ENCODE measurements at regions not wholly inside any gene's neighbourhood (a gene's known extent, or its start where the extent isn't known, plus 50 kb on each side); places are given as distances from the start of the nearest gene placed in this dataset.
"Not testable (repeated sequence)": the region's sequence is repeated elsewhere in the genome, so short reads cannot be mapped to it uniquely, and the experiment has no call there.

GRCh38 chr17:71632328-71632727, 488.5 kb upstream of the SOX9 start:
- Histone ChIP-seq H3K9me3 (ENCODE audit: control insufficient read depth in 2 of 2, low read length in 2 of 2) (no peaks in the 10 kb centered on the region), H3K4me3 (ENCODE audit: low read depth, low read length) (no peak overlapping the region), H3K27me3 (ENCODE audit: control insufficient read depth, insufficient read depth, low read length) (no peaks in the 10 kb centered on the region), H3K4me1 (ENCODE audit: control insufficient read depth, insufficient read depth, low read length, poor library complexity, severe bottlenecking) (no peaks in the 10 kb centered on the region), H3K36me3 (ENCODE audit: control insufficient read depth, insufficient read depth, low read length) (no peaks in the 10 kb centered on the region), H3K27ac (ENCODE audit: insufficient read depth, low read length, poor library complexity, severe bottlenecking) (no peak overlapping the region)
- peaks cover 0 to 6% (median 2%) of the 10 kb centered on the region in 7 donors for H3K9me3 Mint-ChIP-seq
- H3K27me3 Mint-ChIP-seq, result no peaks in the 10 kb centered on the region
- no peak overlapping the region for H3K27ac Mint-ChIP-seq
- ATAC-seq (ENCODE audit: low read depth in 2 of 2) (no peak), DNase-seq (no peak)
- no peak overlapping the region for H3K4me3 Mint-ChIP-seq
- no peaks in the 10 kb centered on the region for H3K36me3 Mint-ChIP-seq
- H3K4me1 Mint-ChIP-seq, result no peaks in the 10 kb centered on the region

- Mint-ChIP-seq H3K36me3 (no peaks in the 10 kb centered on the region), H3K27me3 (no peaks in the 10 kb centered on the region), H3K27ac (no peak overlapping the region), H3K4me1 (no peaks in the 10 kb centered on the region), H3K4me3 (no peak overlapping the region), H3K9me3 (peaks cover 0 to 8% (median 2%) of the 10 kb centered on the region in 7 donors)
- Histone ChIP-seq H3K4me1 (ENCODE audit: control insufficient read depth, insufficient read depth, low read length, poor library complexity, severe bottlenecking) (no peaks in the 10 kb centered on the region), H3K27me3 (ENCODE audit: control insufficient read depth, insufficient read depth, low read length) (no peaks in the 10 kb centered on the region), H3K9me3 (ENCODE audit: control insufficient read depth in 2 of 2, low read length in 2 of 2) (no peaks in the 10 kb centered on the region), H3K27ac (ENCODE audit: insufficient read depth, low read length, poor library complexity, severe bottlenecking) (no peak overlapping the region), H3K36me3 (ENCODE audit: control insufficient read depth, insufficient read depth, low read length) (no peaks in the 10 kb centered on the region), H3K4me3 (ENCODE audit: low read depth, low read length) (no peak overlapping the region)
- DNase-seq, result no peak
- no peak for ATAC-seq (ENCODE audit: low read depth in 2 of 2)
Measured at GRCh38 chr17:71633391-71633849, 487.4 kb upstream of the SOX9 start.

- no peaks in the 10 kb centered on the region for H3K36me3 ChIP-seq (ENCODE audit: control insufficient read depth, insufficient read depth, low read length)
- H3K4me1 ChIP-seq (ENCODE audit: control insufficient read depth, insufficient read depth, low read length, poor library complexity, severe bottlenecking), result no peaks in the 10 kb centered on the region
- no peaks in the 10 kb centered on the region for H3K36me3 Mint-ChIP-seq
- no peak overlapping the region for H3K27ac ChIP-seq (ENCODE audit: insufficient read depth, low read length, poor library complexity, severe bottlenecking)
- H3K27me3 ChIP-seq (ENCODE audit: control insufficient read depth, insufficient read depth, low read length), result no peaks in the 10 kb centered on the region
- no peaks in the 10 kb centered on the region for H3K4me1 Mint-ChIP-seq
- no peak overlapping the region for H3K4me3 ChIP-seq (ENCODE audit: low read depth, low read length)
- no peak overlapping the region for H3K4me3 Mint-ChIP-seq
- ATAC-seq (ENCODE audit: low read depth in 2 of 2), result no peak
- H3K27me3 Mint-ChIP-seq, result no peaks in the 10 kb centered on the region
- no peak for DNase-seq
- H3K9me3 Mint-ChIP-seq, result peaks cover 0 to 12% (median 5%) of the 10 kb centered on the region in 7 donors
- H3K27ac Mint-ChIP-seq, result no peak overlapping the region
- H3K9me3 ChIP-seq (ENCODE audit: control insufficient read depth in 2 of 2, low read length in 2 of 2), result no peaks in the 10 kb centered on the region
Measured at GRCh38 chr17:71634376-71634775, 486.4 kb upstream of the SOX9 start.

- ATAC-seq (ENCODE audit: low read depth in 2 of 2) (no peak), DNase-seq (no peak)
- Histone ChIP-seq H3K27ac (ENCODE audit: insufficient read depth, low read length, poor library complexity, severe bottlenecking) (no peak overlapping the region), H3K27me3 (ENCODE audit: control insufficient read depth, insufficient read depth, low read length) (no peaks in the 10 kb centered on the region), H3K4me1 (ENCODE audit: control insufficient read depth, insufficient read depth, low read length, poor library complexity, severe bottlenecking) (no peaks in the 10 kb centered on the region), H3K9me3 (ENCODE audit: control insufficient read depth in 2 of 2, low read length in 2 of 2) (no peaks in the 10 kb centered on the region), H3K4me3 (ENCODE audit: low read depth, low read length) (no peak overlapping the region), H3K36me3 (ENCODE audit: control insufficient read depth, insufficient read depth, low read length) (no peaks in the 10 kb centered on the region)
- H3K9me3 Mint-ChIP-seq, result peaks cover 0 to 12% (median 5%) of the 10 kb centered on the region in 7 donors
- no peaks in the 10 kb centered on the region for H3K4me1 Mint-ChIP-seq
- H3K27me3 Mint-ChIP-seq, result no peaks in the 10 kb centered on the region
- H3K36me3 Mint-ChIP-seq, result no peaks in the 10 kb centered on the region
- no peak overlapping the region for H3K27ac Mint-ChIP-seq
- H3K4me3 Mint-ChIP-seq, result no peak overlapping the region
Measured at GRCh38 chr17:71635187-71635586, 485.6 kb upstream of the SOX9 start.

- no peak for ATAC-seq (ENCODE audit: low read depth in 2 of 2)
- no peaks in the 10 kb centered on the region for H3K4me1 ChIP-seq (ENCODE audit: control insufficient read depth, insufficient read depth, low read length, poor library complexity, severe bottlenecking)
Measured at GRCh38 chr17:71636644-71637043, 484.2 kb upstream of the SOX9 start.

GRCh38 chr17:71638668-71639067, 482.2 kb upstream of the SOX9 start:
- H3K27me3 Mint-ChIP-seq, result no peaks in the 10 kb centered on the region
- peaks cover 0 to 13% (median 10%) of the 10 kb centered on the region in 7 donors for H3K9me3 Mint-ChIP-seq
- Histone ChIP-seq H3K36me3 (ENCODE audit: control insufficient read depth, insufficient read depth, low read length) (no peaks in the 10 kb centered on the region), H3K27ac (ENCODE audit: insufficient read depth, low read length, poor library complexity, severe bottlenecking) (no peak overlapping the region), H3K4me3 (ENCODE audit: low read depth, low read length) (no peak overlapping the region), H3K4me1 (ENCODE audit: control insufficient read depth, insufficient read depth, low read length, poor library complexity, severe bottlenecking) (no peaks in the 10 kb centered on the region), H3K27me3 (ENCODE audit: control insufficient read depth, insufficient read depth, low read length) (no peaks in the 10 kb centered on the region), H3K9me3 (ENCODE audit: control insufficient read depth in 2 of 2, low read length in 2 of 2) (no peaks in the 10 kb centered on the region)
- H3K4me1 Mint-ChIP-seq, result no peaks in the 10 kb centered on the region
- H3K27ac Mint-ChIP-seq, result no peak overlapping the region
- DNase-seq, result no peak
- H3K36me3 Mint-ChIP-seq, result no peaks in the 10 kb centered on the region
- no peak for ATAC-seq (ENCODE audit: low read depth in 2 of 2)
- H3K4me3 Mint-ChIP-seq, result no peak overlapping the region

More at GRCh38 chr17:71636644-71637043, 484.2 kb upstream of the SOX9 start:
- no peaks in the 10 kb centered on the region for H3K36me3 ChIP-seq (ENCODE audit: control insufficient read depth, insufficient read depth, low read length)
- no peaks in the 10 kb centered on the region for H3K27me3 Mint-ChIP-seq
- DNase-seq, result no peak
- no peaks in the 10 kb centered on the region for H3K36me3 Mint-ChIP-seq
- H3K27ac ChIP-seq (ENCODE audit: insufficient read depth, low read length, poor library complexity, severe bottlenecking), result no peak overlapping the region
- H3K9me3 Mint-ChIP-seq, result peaks cover 0 to 12% (median 10%) of the 10 kb centered on the region in 7 donors
- H3K27me3 ChIP-seq (ENCODE audit: control insufficient read depth, insufficient read depth, low read length), result no peaks in the 10 kb centered on the region
- H3K9me3 ChIP-seq (ENCODE audit: control insufficient read depth in 2 of 2, low read length in 2 of 2), result no peaks in the 10 kb centered on the region
- no peak overlapping the region for H3K27ac Mint-ChIP-seq
- no peak overlapping the region for H3K4me3 Mint-ChIP-seq
- H3K4me1 Mint-ChIP-seq, result no peaks in the 10 kb centered on the region
- no peak overlapping the region for H3K4me3 ChIP-seq (ENCODE audit: low read depth, low read length)

GRCh38 chr17:71639865-71640264, 481.0 kb upstream of the SOX9 start:
- H3K36me3 Mint-ChIP-seq, result no peaks in the 10 kb centered on the region

GRCh38 chr17:71646890-71647289, 473.9 kb upstream of the SOX9 start:
- H3K4me1 Mint-ChIP-seq, result not testable (repeated sequence)

More at GRCh38 chr17:71639865-71640264, 481.0 kb upstream of the SOX9 start:
- no peaks in the 10 kb centered on the region for H3K27me3 Mint-ChIP-seq
- H3K36me3 ChIP-seq (ENCODE audit: control insufficient read depth, insufficient read depth, low read length), result no peaks in the 10 kb centered on the region
- H3K27ac Mint-ChIP-seq, result no peak overlapping the region
- H3K9me3 ChIP-seq (ENCODE audit: control insufficient read depth in 2 of 2, low read length in 2 of 2), result no peaks in the 10 kb centered on the region
- H3K27ac ChIP-seq (ENCODE audit: insufficient read depth, low read length, poor library complexity, severe bottlenecking), result no peak overlapping the region
- no peaks in the 10 kb centered on the region for H3K4me1 Mint-ChIP-seq
- H3K4me1 ChIP-seq (ENCODE audit: control insufficient read depth, insufficient read depth, low read length, poor library complexity, severe bottlenecking), result no peaks in the 10 kb centered on the region
- ATAC-seq (ENCODE audit: low read depth in 2 of 2), result no peak
- peaks cover 0 to 15% (median 12%) of the 10 kb centered on the region in 7 donors for H3K9me3 Mint-ChIP-seq
- no peak overlapping the region for H3K4me3 Mint-ChIP-seq
- no peak for DNase-seq
- H3K4me3 ChIP-seq (ENCODE audit: low read depth, low read length), result no peak overlapping the region
- H3K27me3 ChIP-seq (ENCODE audit: control insufficient read depth, insufficient read depth, low read length), result no peaks in the 10 kb centered on the region

More at GRCh38 chr17:71646890-71647289, 473.9 kb upstream of the SOX9 start:
- not testable (repeated sequence) for DNase-seq; H3K27me3 Mint-ChIP-seq; H3K4me1 ChIP-seq (ENCODE audit: control insufficient read depth, insufficient read depth, low read length, poor library complexity, severe bottlenecking); H3K27me3 ChIP-seq (ENCODE audit: control insufficient read depth, insufficient read depth, low read length); H3K27ac Mint-ChIP-seq; H3K4me3 ChIP-seq (ENCODE audit: low read depth, low read length); H3K9me3 ChIP-seq (ENCODE audit: control insufficient read depth in 2 of 2, low read length in 2 of 2); H3K27ac ChIP-seq (ENCODE audit: insufficient read depth, low read length, poor library complexity, severe bottlenecking); H3K36me3 Mint-ChIP-seq; H3K4me3 Mint-ChIP-seq; H3K36me3 ChIP-seq (ENCODE audit: control insufficient read depth, insufficient read depth, low read length); ATAC-seq (ENCODE audit: low read depth in 2 of 2)
- peaks cover 5 to 25% (median 12%) of the 10 kb centered on the region in 7 donors for H3K9me3 Mint-ChIP-seq
